SK-MEL-5 (cell line): ENCODE measurements at regions not wholly inside any gene's neighbourhood (a gene's known extent, or its start where the extent isn't known, plus 50 kb on each side); places are given as distances from the start of the nearest gene placed in this dataset.
A peak's percentile ranks its signal among the peaks of the same experiment; 100 is the strongest.

Experiments used
- DNase-seq: peaks from one replicate; pipeline ENCODE4 v3.0.0-alpha.2; 2016; ENCODE audit warnings: low read depth, low spot score
- in situ Hi-C: cut with HindIII; loops from 2 replicates; pipeline ENCODE4 v1.10.0; 2016; ENCODE audit warnings: low sequenced_read_pairs, high pct_unique_total_duplicates, low pct_unique_long_range_greater_than_20kb

DNA sequence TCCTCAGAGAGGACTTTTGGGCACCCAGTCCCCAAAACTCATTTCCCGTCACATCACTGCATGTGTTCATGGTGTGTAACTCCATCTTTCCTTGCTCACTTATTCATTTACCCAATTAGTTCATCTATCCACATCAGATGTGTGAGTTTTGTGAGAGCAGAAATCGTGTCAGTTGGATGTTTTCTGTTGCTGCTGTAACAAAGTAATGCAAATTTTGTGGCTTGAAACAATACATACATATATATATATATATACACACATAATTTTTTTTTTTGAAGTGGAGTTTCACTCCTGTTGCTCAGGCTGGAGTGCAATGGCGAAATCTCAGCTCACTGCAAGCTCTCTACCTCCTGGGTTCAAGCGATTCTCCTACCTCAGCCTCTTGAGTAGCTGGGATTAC is 70.5 kb upstream of the BOD1 start:
- DNase-seq: no peak
- in situ Hi-C loops: no loop called here

DNA sequence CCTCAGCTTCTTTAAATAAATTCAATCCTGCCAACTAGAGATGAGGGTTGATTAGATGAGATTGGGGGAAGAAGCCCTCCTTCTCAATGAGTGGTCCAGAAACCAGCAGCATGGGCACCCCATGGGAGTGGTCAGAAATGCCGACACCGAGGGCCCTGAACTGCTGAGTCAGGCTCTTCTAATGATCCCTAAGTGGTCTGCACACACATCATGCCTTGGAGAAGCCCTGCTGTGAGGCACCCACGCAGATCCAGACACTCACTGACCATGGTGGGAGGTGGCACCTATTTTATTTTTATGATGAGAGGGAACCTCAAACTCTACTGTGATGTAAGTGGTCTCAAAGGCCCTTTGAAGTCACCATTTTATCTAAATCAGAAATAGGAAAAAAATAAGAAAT is 72.3 kb upstream of the BOD1 start:
- DNase-seq: no peak

GRCh38 chr5:173689171-173689736 is 72.8 kb upstream of the BOD1 start:
- in situ Hi-C loops: no loop called here
- no peak for DNase-seq

More for the DNA sequence above, 72.3 kb upstream of the BOD1 start:
- in situ Hi-C loops: no loop called here

DNA sequence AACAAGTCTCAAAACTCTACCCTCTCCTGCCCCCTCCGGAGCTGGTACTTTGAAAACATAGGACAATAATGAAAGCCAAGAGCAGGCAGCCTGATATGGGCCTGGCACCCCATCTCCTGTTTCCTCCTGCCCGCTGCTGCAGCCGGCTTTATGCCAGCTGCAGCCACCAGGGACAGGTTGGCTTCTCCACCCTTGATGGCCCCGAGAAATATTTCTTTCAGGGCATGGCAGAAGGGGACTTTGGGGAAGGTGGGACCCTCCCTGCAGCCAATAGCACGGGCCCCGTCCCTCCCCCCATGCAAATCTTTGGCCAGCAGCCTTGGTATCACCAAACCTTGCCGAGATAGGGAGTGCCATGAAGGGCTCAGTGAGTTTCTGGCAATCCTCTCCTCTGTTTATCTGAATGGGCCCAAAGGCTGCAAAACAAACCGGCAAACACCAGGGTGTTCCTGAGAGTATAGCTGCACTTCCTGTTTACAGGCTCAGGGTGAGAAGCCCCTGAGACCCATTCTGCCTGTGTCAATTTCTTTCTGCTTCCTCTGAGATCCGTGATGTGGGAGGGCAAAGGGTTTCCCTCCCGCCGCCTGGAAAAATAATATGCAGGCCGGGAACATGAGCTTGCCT is 73.4 kb upstream of the BOD1 start:
- in situ Hi-C loops: no loop called here
- DNase-seq: no peak

GRCh38 chr5:173691931-173692330 is 75.5 kb upstream of the BOD1 start:
- DNase-seq: no peak

GRCh38 chr5:173693670-173694069 is 77.2 kb upstream of the BOD1 start:
- in situ Hi-C loops: no loop called here
- DNase-seq: no peak

More at GRCh38 chr5:173691931-173692330, 75.5 kb upstream of the BOD1 start:
- in situ Hi-C loops: no loop called here

GRCh38 chr5:173696216-173696615 is 79.8 kb upstream of the BOD1 start:
- no peak for DNase-seq
- in situ Hi-C loops: no loop called here

GRCh38 chr5:173697931-173698579 is 81.6 kb upstream of the BOD1 start:
- in situ Hi-C loops: no loop called here

GRCh38 chr5:173699966-173700365 is 83.5 kb upstream of the BOD1 start:
- in situ Hi-C loops: no loop called here
- DNase-seq: no peak

More at GRCh38 chr5:173697931-173698579, 81.6 kb upstream of the BOD1 start:
- no peak for DNase-seq

DNA sequence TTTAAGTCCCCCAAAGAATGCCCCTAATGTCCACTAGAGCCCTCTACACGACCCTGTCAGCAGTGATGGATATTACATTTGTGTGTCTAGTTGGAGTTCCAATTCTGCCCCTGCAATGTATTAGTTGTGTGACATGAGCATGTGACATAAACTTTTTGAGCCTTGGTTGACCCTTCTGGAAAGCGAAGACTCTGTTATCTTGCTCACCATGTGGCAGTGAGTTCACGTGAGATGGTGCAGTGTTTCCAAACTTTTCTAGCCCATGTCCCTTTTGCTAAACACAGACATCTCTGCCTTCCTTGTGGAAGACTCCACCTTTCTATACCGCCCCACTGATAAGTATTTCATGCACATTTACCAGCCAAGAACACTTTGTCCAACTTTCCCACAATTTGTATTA is 87.0 kb upstream of the BOD1 start:
- in situ Hi-C loops: no loop called here

GRCh38 chr5:173704615-173705511 is 88.4 kb upstream of the BOD1 start:
- DNase-seq: no peak

More for the DNA sequence above, 87.0 kb upstream of the BOD1 start:
- no peak for DNase-seq

GRCh38 chr5:173705512-173706044 is 89.1 kb upstream of the BOD1 start:
- DNase-seq: peak; percentile 17
- in situ Hi-C loops: no loop called here

More at GRCh38 chr5:173704615-173705511, 88.4 kb upstream of the BOD1 start:
- in situ Hi-C loops: no loop called here

- DNase-seq: no peak
- in situ Hi-C loops: no loop called here
Measured at GRCh38 chr5:173706700-173707099, 90.2 kb upstream of the BOD1 start.

GRCh38 chr5:173707392-173707791 is 90.9 kb upstream of the BOD1 start:
- in situ Hi-C loops: no loop called here
- DNase-seq: no peak

GRCh38 chr5:173709145-173709544 is 92.7 kb upstream of the BOD1 start:
- in situ Hi-C loops: no loop called here
- DNase-seq: no peak

- DNase-seq: no peak
- in situ Hi-C loops: no loop called here
Measured at GRCh38 chr5:173709761-173710160, 93.3 kb upstream of the BOD1 start.

DNA sequence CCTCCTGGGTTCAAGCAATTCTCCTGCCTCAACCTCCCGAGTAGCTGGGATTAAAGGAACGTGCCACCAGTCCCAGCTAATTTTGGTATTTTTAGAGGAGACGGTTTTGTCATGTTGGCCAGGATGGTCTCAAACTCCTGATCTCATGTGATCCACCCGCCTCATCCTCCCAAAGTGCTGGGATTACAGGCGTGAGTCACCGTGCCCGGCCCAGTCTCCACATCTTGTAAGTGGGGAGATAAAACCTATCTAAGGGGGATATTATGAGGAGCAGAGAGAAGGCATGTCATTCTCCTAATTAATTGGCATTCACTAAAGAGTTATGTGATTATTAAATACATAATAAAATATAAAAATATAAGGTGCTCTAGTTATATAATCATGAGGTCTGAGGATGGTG is 94.1 kb upstream of the BOD1 start:
- no peak for DNase-seq
- in situ Hi-C loops: no loop called here

GRCh38 chr5:173711466-173711865 is 95.0 kb upstream of the BOD1 start:
- in situ Hi-C loops: no loop called here
- DNase-seq: no peak
